GM10266 (cell line): ENCODE measurements at regions not wholly inside any gene's neighbourhood (a gene's known extent, or its start where the extent isn't known, plus 50 kb on each side); places are given as distances from the start of the nearest gene placed in this dataset.

ENCODE experiments used
- DNase-seq: peaks from one replicate; pipeline ENCODE4 v3.0.0; 2012; ENCODE audit errors: extremely low spot score
- CTCF ChIP-seq: IDR thresholded peaks from 2 replicates; pipeline ENCODE4 v1.5.1; 2012; ENCODE audit warnings: mild to moderate bottlenecking, low read depth; ENCODE audit not compliant: control insufficient read depth, insufficient read depth; ENCODE audit errors: missing control alignments

GRCh38 chr2:224211791-224212190, 172.7 kb upstream of the SERPINE2 start:
- no peak for TF ChIP-seq CTCF
- DNase-seq = no peak

- no peak for TF ChIP-seq CTCF
- no peak for DNase-seq
These were observed 172.0 kb upstream of the SERPINE2 start for GRCh38 chr2:224211181-224211480.

DNA sequence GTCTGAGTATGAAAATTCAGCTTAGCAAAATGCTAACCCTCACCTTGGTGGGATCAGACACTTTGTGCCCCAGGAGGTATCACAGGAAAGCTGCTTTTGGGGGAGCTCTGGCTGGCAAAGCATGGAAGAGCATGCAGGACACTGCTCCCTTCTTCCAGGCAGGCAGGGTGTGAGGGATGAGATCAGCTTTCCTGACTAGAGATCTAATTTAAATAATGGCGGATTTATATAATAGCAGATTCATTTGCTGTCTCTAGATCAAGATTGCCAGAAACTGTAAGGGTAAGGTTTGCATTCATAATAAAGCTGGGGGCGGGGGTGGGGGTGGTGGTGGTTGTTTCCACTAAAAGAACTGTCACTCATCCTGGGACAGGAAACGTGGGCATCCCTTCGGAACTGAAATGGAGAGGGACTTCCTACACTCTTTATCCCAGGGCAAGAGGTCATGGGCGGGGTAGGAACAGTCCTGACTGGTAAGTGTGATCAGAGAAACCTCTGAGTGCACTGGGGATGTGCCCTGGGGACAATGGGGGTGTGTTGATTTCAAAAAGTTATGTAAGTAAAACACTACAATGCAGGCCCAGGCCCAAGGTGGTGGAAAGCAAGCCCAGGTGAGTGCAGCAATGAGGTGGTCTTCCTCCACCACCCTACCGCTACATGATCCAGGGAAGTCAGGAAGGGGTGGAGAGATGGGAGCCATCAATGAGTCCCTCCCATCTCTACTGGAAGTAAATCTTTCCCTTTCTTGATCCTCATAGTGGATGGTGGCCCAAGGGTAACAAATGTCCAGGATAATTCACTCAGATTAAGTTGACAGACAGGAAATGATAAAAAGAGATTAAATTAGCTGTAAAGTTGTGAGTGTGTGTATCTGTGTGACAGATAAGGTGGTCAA, 171.4 kb upstream of the SERPINE2 start:
- DNase-seq = no peak
- TF ChIP-seq CTCF = no peak

GRCh38 chr2:224209555-224210285, 170.6 kb upstream of the SERPINE2 start:
- no peak for TF ChIP-seq CTCF
- no peak for DNase-seq

- DNase-seq = no peak
- no peak for TF ChIP-seq CTCF
These were observed 169.4 kb upstream of the SERPINE2 start for GRCh38 chr2:224208443-224208842.

GRCh38 chr2:224208007-224208406, 168.9 kb upstream of the SERPINE2 start:
- no peak for TF ChIP-seq CTCF
- DNase-seq = no peak

- no peak for TF ChIP-seq CTCF
- no peak for DNase-seq
These were observed 167.7 kb upstream of the SERPINE2 start for GRCh38 chr2:224206816-224207215.
